CD14-positive monocyte (primary cell): ENCODE measurements at regions not wholly inside any gene's neighbourhood (a gene's known extent, or its start where the extent isn't known, plus 50 kb on each side); places are given as distances from the start of the nearest gene placed in this dataset.
A peak's percentile ranks its signal among the peaks of the same experiment; 100 is the strongest.

Experiments used
- DNase-seq, 3 donors: peaks; one replicate each; pipeline ENCODE4 v3.0.0-alpha.2; 2011 to 2022
- H2AFZ ChIP-seq: 2 replicates; pipeline ENCODE4 v1.6.0; 2012; ENCODE audit warnings: mild to moderate bottlenecking, low read depth, low read length, inconsistent platforms; ENCODE audit not compliant: insufficient read depth, poor library complexity, severe bottlenecking
- H3K27ac ChIP-seq, 2 donors: 1 replicate in 1 of 2; 2 replicates in 1 of 2; pipeline ENCODE4 v1.5.1; 2012 to 2013; ENCODE audit warnings: low read length in 2 of 2, control low read depth in 1 of 2, inconsistent platforms in 1 of 2, low read depth in 1 of 2, mild to moderate bottlenecking in 1 of 2
- H3K27me3 ChIP-seq, 2 donors: one replicate each; pipeline versions ENCODE4 v1.6.0 to v1.6.1; 2011 to 2013; ENCODE audit warnings: low read length in 2 of 2; ENCODE audit not compliant: control insufficient read depth in 2 of 2, insufficient read depth in 2 of 2
- H3K36me3 ChIP-seq, 2 donors: replicated peaks in 1 of 2; 1 replicate in 1 of 2; 2 replicates in 1 of 2; pipeline versions ENCODE4 v1.5.1 to v1.6.1; 2012 to 2013; ENCODE audit warnings: low read length in 2 of 2, control low read depth in 1 of 2, inconsistent platforms in 1 of 2, mild to moderate bottlenecking in 1 of 2; ENCODE audit not compliant: insufficient read depth in 2 of 2, control insufficient read depth in 1 of 2
- H3K4me1 ChIP-seq, 2 donors: 1 replicate in 1 of 2; 2 replicates in 1 of 2; pipeline versions ENCODE4 v1.5.1 to v1.6.1; 2012 to 2013; ENCODE audit warnings: low read length in 2 of 2, control low read depth in 1 of 2, inconsistent platforms in 1 of 2, mild to moderate bottlenecking in 1 of 2, moderate library complexity in 1 of 2; ENCODE audit not compliant: insufficient read depth in 2 of 2, control insufficient read depth in 1 of 2
- H3K4me2 ChIP-seq: replicated peaks from 2 replicates; pipeline ENCODE3; 2012; ENCODE audit warnings: low read length, moderate library complexity, mild to moderate bottlenecking; ENCODE audit not compliant: poor library complexity, severe bottlenecking; ENCODE audit errors: extremely low read depth
- H3K4me3 ChIP-seq, 3 experiments: fragments of 200-600 bp in 1 of 3; sonication (generic) in 1 of 3; replicated peaks in 1 of 3; 1 replicate in 2 of 3; 2 replicates in 1 of 3; pipeline ENCODE4 v1.5.1; 2011 to 2013; ENCODE audit warnings: low read length in 3 of 3, mild to moderate bottlenecking in 3 of 3, control low read depth in 2 of 3, low read depth in 2 of 3, inconsistent platforms in 1 of 3, moderate library complexity in 1 of 3
- H3K79me2 ChIP-seq: 2 replicates; pipeline ENCODE4 v1.6.0; 2012; ENCODE audit warnings: mild to moderate bottlenecking, control low read depth, inconsistent platforms, low read length, moderate library complexity; ENCODE audit not compliant: insufficient read depth
- H3K9ac ChIP-seq: 2 replicates; pipeline ENCODE4 v1.6.0; 2017; ENCODE audit warnings: low read length, mild to moderate bottlenecking; ENCODE audit not compliant: insufficient read depth, poor library complexity, severe bottlenecking
- H3K9me3 ChIP-seq, 2 donors: replicated peaks in 1 of 2; 1 replicate in 1 of 2; 2 replicates in 1 of 2; pipeline versions ENCODE4 v1.5.1 to v1.6.1; 2012 to 2013; ENCODE audit warnings: low read length in 2 of 2, control low read depth in 1 of 2; ENCODE audit not compliant: control insufficient read depth in 1 of 2, insufficient read depth in 1 of 2
- H4K20me1 ChIP-seq: 2 replicates; pipeline ENCODE4 v1.6.0; 2012; ENCODE audit warnings: mild to moderate bottlenecking, low read length, control low read depth, moderate library complexity; ENCODE audit not compliant: insufficient read depth
- H3K27ac Mint-ChIP-seq, 7 donors: one replicate each; pipeline ENCODE4 v1.8.0; 2020; ENCODE audit warnings: mild to moderate bottlenecking in 7 of 7, mixed read lengths in 7 of 7, moderate library complexity in 6 of 7, inconsistent platforms in 2 of 7
- H3K27me3 Mint-ChIP-seq, 3 donors: one replicate each; pipeline ENCODE4 v1.8.0; 2021 to 2022; ENCODE audit warnings: low read depth in 3 of 3, mild to moderate bottlenecking in 3 of 3, mixed read lengths in 3 of 3, moderate library complexity in 3 of 3, inconsistent platforms in 1 of 3
- H3K36me3 Mint-ChIP-seq, 2 donors: one replicate each; pipeline ENCODE4 v1.8.0; 2020; ENCODE audit warnings: mixed read lengths in 2 of 2, inconsistent platforms in 1 of 2, mild to moderate bottlenecking in 1 of 2
- H3K4me1 Mint-ChIP-seq: one replicate; pipeline ENCODE4 v1.8.0; 2020; ENCODE audit warnings: mild to moderate bottlenecking, mixed read lengths
- H3K4me3 Mint-ChIP-seq, 2 donors: one replicate each; pipeline ENCODE4 v1.8.0; 2020; ENCODE audit warnings: mild to moderate bottlenecking in 2 of 2, mixed read lengths in 2 of 2, moderate library complexity in 1 of 2
- H3K9me3 Mint-ChIP-seq, 7 donors: one replicate each; pipeline ENCODE4 v1.8.0; 2020 to 2022; ENCODE audit warnings: mixed read lengths in 7 of 7, mild to moderate bottlenecking in 6 of 7, moderate library complexity in 6 of 7, inconsistent platforms in 2 of 7
- WGBS: methylation state at CpG from one replicate; pipeline ENCODE4 v1.1.5; 2013; ENCODE audit warnings: missing lambda C conversion rate; ENCODE audit not compliant: insufficient coverage; 5-methylcytosine and 5-hydroxymethylcytosine counted together
- intact Hi-C, 2 donors: fragments of 100-400 bp; cut with micrococcal nuclease; formaldehyde crosslinking; loops; one replicate each; pipeline versions ENCODE4 v1.15.0 to v1.15.1; 2023
- TF ChIP-seq, protein P1 (sequence below): fragments of 200-600 bp; IDR thresholded peaks from one replicate; pipeline ENCODE4 v1.8.0; 2022; ENCODE audit warnings: antibody characterized with exemption, mild to moderate bottlenecking

DNA sequence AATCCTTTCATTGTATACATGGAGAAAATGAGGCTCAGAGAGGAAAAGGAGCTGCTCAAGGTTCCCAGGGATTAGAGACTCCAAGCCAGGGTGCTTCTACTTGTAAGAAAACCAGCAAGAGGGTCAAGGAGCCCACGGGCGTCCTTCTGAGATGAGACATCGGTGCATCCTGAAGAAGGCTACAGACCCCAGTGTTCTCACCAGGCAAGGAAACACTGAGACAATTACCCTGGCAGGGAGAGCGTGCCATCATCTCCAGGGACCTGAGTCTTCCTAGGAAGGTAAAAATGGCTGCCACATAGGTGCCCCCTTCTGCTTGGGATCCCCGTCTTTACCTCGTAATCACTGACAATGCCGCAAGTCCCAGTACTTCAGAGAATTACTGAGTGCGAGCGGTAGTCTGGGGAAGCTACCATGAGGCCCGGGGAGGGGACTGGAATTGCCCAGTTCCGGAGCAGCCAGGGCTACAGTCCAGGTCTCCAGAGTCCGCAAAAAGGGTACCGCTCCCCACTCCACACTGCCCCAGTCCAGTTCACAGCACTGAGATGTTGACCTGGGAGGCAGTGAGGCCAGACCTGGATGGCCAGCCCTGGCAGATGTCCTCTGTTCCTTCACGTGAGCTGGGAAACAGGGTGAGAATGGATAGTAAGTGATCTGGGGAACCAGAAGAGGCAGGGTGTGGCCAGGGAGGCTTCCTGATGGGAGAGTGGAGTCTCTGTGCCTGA, 164.7 kb upstream of the SMAD3 start:
- peaks cover 0 to 3% (median 0%) of the 10 kb centered on the region in 7 donors for H3K9me3 Mint-ChIP-seq
- Histone ChIP-seq H3K27me3 (no peaks in the 10 kb centered on the region), H3K4me3 (no peak overlapping the region), H3K4me1 (peaks cover 11 to 12% of the 10 kb centered on the region in 2 donors), H2AFZ (no peak overlapping the region), H3K4me2 (no peak overlapping the region), H3K9me3 (peaks cover 0 to under 1% of the 10 kb centered on the region in 2 donors), H3K79me2 (no peaks in the 10 kb centered on the region), H3K36me3 (no peaks in the 10 kb centered on the region), H3K27ac (peak overlapping the region; percentile 16 to 34), H3K9ac (no peak overlapping the region), H4K20me1 (no peaks in the 10 kb centered on the region)
- no peak overlapping the region for H3K4me3 Mint-ChIP-seq
- intact Hi-C loops = no loop called here
- peak overlapping the region in 6 of 7 donors; percentile 6 to 88 (median 74) for H3K27ac Mint-ChIP-seq
- WGBS = 95% methylated on average over 13 of the region's 14 CpGs
- DNase-seq = peak in 1 of 3 donors; percentile 2
- H3K36me3 Mint-ChIP-seq = no peaks in the 10 kb centered on the region
- peaks cover 22% of the 10 kb centered on the region for H3K4me1 Mint-ChIP-seq
- H3K27me3 Mint-ChIP-seq = peaks cover 0 to 4% (median 3%) of the 10 kb centered on the region in 3 donors
- TF ChIP-seq, protein P1, sequence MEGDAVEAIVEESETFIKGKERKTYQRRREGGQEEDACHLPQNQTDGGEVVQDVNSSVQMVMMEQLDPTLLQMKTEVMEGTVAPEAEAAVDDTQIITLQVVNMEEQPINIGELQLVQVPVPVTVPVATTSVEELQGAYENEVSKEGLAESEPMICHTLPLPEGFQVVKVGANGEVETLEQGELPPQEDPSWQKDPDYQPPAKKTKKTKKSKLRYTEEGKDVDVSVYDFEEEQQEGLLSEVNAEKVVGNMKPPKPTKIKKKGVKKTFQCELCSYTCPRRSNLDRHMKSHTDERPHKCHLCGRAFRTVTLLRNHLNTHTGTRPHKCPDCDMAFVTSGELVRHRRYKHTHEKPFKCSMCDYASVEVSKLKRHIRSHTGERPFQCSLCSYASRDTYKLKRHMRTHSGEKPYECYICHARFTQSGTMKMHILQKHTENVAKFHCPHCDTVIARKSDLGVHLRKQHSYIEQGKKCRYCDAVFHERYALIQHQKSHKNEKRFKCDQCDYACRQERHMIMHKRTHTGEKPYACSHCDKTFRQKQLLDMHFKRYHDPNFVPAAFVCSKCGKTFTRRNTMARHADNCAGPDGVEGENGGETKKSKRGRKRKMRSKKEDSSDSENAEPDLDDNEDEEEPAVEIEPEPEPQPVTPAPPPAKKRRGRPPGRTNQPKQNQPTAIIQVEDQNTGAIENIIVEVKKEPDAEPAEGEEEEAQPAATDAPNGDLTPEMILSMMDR = no peak

DNA sequence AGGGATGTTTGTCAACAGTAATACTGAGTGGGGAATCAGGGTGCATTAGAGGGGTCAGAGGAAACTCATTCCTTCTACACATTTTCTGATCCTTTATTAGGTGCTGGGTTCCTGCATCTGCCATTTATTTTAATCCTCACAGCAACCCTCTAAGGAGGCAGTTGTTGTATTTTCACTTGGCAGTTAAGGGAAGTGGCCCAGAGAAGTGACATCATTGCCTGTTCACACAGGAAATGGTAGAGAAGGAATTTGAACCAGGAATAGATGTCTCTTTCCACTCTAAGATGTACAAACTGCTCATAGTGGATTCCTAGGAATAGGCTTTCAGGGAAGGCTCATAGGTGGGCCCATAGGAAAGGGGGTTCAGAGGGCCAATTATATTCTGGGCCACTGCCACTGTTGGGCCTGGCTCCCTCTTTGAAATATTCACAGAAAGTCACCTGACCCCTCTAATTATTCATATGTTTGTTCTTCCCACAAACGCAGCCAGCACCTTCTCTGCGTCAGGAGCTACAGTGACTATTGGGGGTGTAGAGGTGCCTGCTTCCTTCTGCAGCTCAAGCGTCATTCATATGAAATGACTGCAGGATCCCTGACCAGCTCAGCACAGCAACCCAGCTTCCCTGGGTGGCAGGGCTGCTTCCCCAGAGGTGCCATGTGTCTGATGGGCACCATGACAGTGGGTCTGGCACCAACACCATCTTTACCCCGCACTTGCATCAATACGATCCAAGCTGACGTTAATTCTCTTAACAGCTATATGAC, 163.9 kb upstream of the SMAD3 start:
- 100% methylated on average over 1 of the region's 6 CpGs for whole genome bisulfite sequencing
- Mint-ChIP-seq H3K27ac (peak overlapping the region in 6 of 7 donors; percentile 6 to 88 (median 74)), H3K9me3 (peaks cover 0 to 8% (median 3%) of the 10 kb centered on the region in 7 donors), H3K4me3 (no peak overlapping the region), H3K36me3 (no peaks in the 10 kb centered on the region), H3K27me3 (peaks cover 0 to 5% (median 3%) of the 10 kb centered on the region in 3 donors), H3K4me1 (peaks cover 24% of the 10 kb centered on the region)
- Histone ChIP-seq H3K79me2 (no peaks in the 10 kb centered on the region), H3K4me3 (no peak overlapping the region), H2AFZ (no peak overlapping the region), H3K9ac (no peak overlapping the region), H3K27me3 (no peaks in the 10 kb centered on the region), H4K20me1 (no peaks in the 10 kb centered on the region), H3K9me3 (peaks cover 0 to 3% of the 10 kb centered on the region in 2 donors), H3K4me2 (no peak overlapping the region), H3K4me1 (peaks cover 11 to 12% of the 10 kb centered on the region in 2 donors), H3K27ac (peak overlapping the region; percentile 16 to 34), H3K36me3 (no peaks in the 10 kb centered on the region)
- TF ChIP-seq, protein P1 = no peak
- DNase-seq = peak in 2 of 3 donors; percentile 33 to 44
- intact Hi-C loops = no loop called here
